ENCODE measurements at regions not wholly inside any gene's neighbourhood (a gene's known extent, or its start where the extent isn't known, plus 50 kb on each side); places are given as distances from the start of the nearest gene placed in this dataset.

DNA sequence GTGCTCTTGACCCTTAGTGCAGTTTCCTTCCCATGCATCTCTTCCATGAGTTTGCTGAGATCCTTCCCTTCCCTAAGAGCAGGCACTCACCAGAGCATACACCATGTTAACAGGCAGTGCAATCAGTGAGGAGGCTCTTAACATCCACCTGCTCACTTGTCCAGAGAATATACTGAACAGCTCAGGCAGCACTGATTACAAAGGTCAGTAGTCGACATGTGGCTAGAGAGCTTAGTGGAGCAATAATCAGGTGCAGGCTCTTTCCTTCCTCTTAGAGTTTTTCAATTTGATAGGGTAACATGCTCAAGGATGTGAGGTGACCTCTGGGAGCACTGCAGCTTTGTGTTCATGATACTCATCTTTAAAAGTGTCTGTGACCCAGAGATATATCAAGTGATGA is 144.1 kb upstream of the SETBP1 start:
- TF ChIP-seq, protein P1, sequence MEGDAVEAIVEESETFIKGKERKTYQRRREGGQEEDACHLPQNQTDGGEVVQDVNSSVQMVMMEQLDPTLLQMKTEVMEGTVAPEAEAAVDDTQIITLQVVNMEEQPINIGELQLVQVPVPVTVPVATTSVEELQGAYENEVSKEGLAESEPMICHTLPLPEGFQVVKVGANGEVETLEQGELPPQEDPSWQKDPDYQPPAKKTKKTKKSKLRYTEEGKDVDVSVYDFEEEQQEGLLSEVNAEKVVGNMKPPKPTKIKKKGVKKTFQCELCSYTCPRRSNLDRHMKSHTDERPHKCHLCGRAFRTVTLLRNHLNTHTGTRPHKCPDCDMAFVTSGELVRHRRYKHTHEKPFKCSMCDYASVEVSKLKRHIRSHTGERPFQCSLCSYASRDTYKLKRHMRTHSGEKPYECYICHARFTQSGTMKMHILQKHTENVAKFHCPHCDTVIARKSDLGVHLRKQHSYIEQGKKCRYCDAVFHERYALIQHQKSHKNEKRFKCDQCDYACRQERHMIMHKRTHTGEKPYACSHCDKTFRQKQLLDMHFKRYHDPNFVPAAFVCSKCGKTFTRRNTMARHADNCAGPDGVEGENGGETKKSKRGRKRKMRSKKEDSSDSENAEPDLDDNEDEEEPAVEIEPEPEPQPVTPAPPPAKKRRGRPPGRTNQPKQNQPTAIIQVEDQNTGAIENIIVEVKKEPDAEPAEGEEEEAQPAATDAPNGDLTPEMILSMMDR (IDR thresholded peaks at IDR 0.05): no peak
- TF ChIP-seq EZH2 (IDR thresholded peaks at IDR 0.05; ENCODE audit: borderline replicate concordance, insufficient read depth, low read depth, low read length, poor library complexity, severe bottlenecking): no peak

All from B cell (primary cell).